IPS-11a (cell line): ENCODE measurements at regions not wholly inside any gene's neighbourhood (a gene's known extent, or its start where the extent isn't known, plus 50 kb on each side); places are given as distances from the start of the nearest gene placed in this dataset.

Source experiments
- H3K4me3 ChIP-seq: one replicate; pipeline ENCODE4 v1.5.1; 2013; ENCODE audit warnings: low read depth, low read length, control low read depth

- H3K4me3 ChIP-seq = no peak overlapping the region
These were observed 78.3 kb upstream of the SEMA6D start for GRCh38 chr15:47639042-47639441.

DNA sequence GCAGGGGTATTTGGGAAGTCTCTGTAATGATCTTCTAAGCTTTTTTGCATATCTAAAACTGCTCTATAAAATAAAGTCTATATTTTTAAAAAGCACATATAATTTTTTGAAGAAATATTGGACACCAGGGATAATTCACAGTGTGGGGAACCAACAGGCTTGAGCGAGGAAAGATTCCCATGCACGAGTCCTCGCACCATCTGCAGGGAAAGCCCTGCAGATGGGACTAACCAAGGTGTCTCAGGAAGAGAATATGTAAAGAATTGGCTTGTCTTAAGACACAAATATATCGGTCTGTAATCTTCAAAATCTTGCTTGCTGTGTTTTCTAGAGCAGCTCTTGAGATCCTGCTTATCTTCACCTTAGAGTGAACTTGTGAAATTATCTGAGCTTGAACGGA, 77.2 kb upstream of the SEMA6D start:
- no peak overlapping the region for H3K4me3 ChIP-seq

DNA sequence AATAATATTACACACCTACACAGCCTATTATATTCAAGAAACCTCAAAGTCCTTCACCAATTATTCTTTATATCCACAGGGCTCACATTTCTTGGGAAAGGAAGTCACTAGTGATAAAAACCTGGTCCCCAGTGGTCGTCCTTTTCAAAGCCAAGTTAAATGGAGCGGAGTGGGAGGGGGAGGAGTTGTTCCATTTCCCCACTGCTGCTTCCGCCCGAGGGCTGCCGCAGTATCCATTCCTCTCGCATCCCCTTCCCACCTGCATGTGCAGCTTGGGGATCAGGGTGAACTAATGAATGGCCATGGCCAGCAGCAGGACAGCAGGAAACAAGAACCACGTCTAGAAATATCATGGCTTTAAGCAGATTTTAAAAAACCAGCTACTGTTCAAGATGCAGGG, 76.4 kb upstream of the SEMA6D start:
- H3K4me3 ChIP-seq = no peak overlapping the region

DNA sequence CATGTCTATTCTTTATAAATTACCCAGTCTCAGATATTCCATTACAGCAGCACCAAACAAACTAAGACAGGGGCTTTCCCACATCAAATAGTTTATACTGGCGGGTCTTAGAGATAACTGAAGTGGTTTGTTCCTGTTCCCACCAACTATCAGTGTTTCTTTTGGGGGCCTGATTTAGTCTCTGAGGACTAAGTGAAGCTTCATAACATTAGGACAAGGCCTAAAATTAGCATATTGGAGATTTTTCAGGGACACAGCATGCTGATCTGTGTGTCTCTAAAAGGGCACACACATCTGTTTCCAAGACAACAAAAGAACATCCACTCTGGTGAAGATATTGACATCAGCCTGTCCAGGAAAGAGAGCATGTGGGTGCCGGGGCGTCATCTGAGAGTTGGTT, 72.6 kb upstream of the SEMA6D start:
- H3K4me3 ChIP-seq = no peak overlapping the region

DNA sequence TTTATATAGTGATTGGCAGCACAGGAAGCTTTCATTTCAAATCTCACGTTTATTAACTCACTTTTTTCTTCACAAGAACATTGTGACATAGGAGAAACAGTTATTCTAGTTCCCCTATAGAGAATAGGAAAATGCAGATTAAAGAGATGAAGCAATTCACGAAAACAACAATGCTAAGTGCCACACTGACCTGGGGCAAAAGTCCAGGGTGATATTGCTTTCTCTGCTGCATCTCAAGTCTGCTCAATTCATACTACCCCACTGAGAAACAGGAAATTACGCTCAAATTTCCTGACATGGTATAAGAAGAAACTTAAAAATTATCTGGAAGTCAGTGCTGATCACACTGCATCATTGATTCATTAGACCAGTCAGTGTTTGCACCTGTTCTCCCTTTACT, 66.7 kb upstream of the SEMA6D start:
- no peak overlapping the region for H3K4me3 ChIP-seq

DNA sequence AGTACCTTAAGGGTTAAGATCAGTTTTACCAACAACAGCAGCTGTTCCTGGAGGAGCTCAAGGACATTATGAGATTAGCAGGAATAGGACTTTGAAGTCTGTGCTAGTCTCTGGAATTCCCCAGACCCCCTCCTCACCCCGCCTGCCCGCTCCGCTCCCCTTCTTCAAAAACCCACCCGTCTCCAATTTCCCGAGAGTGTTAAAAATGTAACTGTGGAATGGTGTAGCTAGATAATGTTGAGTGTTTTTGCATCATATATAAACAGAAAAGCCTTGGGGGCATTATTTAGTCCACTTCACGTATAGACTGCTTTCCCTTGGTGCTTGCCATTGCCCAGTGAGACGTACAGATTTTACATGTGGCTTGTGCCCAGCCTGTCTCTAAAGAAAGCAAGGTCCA, 65.0 kb upstream of the SEMA6D start:
- no peak overlapping the region for H3K4me3 ChIP-seq

DNA sequence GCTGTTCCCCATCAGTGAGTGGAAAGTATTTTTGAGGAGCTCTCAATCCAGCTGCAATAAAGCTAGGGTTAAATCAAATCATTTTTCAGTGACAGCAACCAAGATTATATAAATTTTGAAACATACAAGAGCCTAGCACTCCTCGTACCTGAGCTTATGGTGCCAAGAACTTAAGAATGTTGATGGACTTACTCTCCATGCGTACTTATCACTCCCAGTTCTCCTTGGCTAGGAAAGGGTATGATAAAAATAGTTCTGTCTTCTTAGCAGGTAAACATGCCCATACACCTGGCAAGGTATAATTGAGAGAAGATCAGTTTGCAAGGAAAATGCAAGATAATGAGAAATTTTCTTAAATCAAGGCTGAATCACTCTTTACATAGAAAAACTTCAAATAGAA, 64.5 kb upstream of the SEMA6D start:
- no peak overlapping the region for H3K4me3 ChIP-seq

DNA sequence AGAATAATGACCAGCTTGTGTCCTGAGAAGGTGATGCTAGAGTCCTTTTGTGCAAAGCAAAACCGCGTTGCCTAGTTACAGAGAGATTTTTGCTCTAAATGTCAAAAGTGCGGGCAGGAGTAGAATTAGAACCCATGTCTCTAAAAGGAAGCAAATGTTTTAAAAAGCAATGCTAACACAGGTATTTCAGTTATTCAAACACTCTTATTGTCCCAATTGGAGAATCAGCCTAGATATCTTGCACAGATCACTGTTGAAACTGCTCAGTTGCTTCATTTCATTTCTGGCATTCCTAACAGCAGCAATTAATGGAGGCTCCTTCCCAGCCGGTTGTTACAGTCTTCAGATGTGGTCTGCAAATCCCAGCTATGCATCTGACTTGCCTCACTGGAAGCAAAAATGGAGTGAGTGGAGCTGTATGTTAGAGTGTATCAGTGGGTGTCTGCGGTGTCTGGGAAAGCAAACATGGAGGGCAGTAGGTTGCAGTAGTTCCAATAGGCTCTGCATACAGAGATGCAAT, 55.6 kb upstream of the SEMA6D start:
- H3K4me3 ChIP-seq = no peak overlapping the region

- H3K4me3 ChIP-seq = no peak overlapping the region
These were observed 54.2 kb upstream of the SEMA6D start for GRCh38 chr15:47663101-47663500.
